ENCODE measurements at regions not wholly inside any gene's neighbourhood (a gene's known extent, or its start where the extent isn't known, plus 50 kb on each side); places are given as distances from the start of the nearest gene placed in this dataset.
"Not testable (repeated sequence)": the region's sequence is repeated elsewhere in the genome, so short reads cannot be mapped to it uniquely, and the experiment has no call there.

- no peak for DNase-seq
Measured at GRCh38 chr7:131154380-131154779, 173.3 kb upstream of the MKLN1 start.

- no peak for DNase-seq
Measured at GRCh38 chr7:131157530-131158243, 170.0 kb upstream of the MKLN1 start.

GRCh38 chr7:131158244-131158636 lies 169.4 kb upstream of the MKLN1 start:
- not testable (repeated sequence) for DNase-seq

GRCh38 chr7:131159961-131160361 lies 167.7 kb upstream of the MKLN1 start:
- DNase-seq, result no peak

- DNase-seq, result no peak
Measured at GRCh38 chr7:131161103-131161502, 166.6 kb upstream of the MKLN1 start.

DNA sequence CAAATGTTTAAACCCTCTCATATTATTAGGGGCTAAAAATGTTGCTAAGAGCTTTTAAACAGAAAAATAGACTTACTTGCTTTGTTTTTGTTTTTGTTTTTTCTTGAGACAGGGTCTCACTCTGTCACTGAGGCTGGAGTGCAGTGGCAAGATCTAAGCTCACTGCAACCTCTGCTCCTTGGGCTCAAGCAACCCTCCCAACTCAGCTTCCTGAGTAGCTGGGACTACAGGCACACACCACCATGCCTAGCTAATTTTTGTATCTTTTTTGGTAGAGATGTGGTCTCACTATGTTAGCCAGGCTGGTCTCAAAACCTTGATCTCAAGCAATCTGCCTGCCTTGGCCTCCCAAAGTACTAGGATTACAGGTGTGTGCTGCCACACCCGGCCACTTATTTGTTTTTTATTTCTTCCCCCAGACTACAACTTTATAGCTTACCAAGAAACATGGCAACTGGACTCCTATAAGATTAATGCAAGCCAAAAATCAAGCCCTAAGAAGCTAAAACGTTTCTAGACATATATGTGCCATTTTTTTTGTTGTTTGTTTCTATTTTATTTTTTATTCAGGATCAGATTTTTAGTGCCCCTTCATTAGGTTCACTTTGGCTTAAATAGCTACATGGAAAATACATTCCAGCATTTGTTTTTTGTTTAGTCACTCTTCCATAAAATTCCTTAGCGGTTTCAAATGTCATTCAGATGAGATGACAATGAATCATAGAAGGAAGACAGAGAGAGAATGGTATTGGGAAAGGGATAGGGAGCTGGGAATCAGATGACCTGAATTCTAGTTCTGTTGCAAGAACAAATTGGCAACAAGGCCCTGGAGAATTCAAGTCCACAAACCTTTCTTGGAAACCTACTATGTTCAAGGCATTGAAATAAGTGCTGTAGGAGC lies 163.4 kb upstream of the MKLN1 start:
- DNase-seq, result no peak

DNA sequence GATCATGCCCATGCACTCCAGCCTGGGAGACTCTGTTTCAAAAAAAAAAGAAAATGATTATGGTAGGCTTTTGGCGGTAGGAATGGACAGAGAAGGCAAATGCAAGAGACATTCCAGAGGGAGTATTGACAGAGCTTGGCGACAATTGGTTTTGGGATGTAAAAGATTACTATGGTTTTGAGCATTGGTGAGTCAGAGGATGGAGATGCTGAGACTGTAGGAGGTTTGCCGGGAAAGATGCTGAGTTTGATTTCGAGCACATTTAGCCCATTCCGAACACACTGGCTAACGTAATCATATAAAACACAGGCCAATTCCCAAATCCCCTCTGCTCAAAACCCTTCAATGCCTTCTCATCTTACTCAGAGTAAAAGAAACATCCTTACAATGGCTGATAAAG lies 161.6 kb upstream of the MKLN1 start:
- DNase-seq, result no peak

- no peak for DNase-seq
Measured at GRCh38 chr7:131170440-131171271, 157.0 kb upstream of the MKLN1 start.

- no peak for DNase-seq
Measured at GRCh38 chr7:131173145-131173890, 154.4 kb upstream of the MKLN1 start.

DNA sequence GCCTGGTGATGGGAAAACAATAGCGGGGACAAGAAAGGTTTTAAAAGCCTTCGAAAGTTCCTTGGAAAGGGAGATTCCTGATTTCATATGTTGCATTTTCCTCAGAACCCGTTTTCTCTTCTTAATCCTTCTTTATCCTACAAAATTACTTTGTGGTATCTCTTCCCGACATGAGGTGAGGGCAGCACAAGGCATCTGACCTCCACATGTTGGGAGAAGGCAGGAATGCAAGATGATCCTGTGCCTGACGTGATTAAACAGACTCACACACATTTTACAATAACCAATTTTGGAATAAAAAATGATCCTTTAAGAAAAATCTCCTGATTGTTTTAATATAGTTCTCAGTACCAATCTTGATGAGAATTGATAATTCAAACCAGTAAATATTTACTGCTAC lies 153.3 kb upstream of the MKLN1 start:
- DNase-seq, result no peak

- DNase-seq, result no peak
Measured at GRCh38 chr7:131174855-131175254, 152.8 kb upstream of the MKLN1 start.

GRCh38 chr7:131182446-131183058 lies 145.1 kb upstream of the MKLN1 start:
- DNase-seq, result no peak

DNA sequence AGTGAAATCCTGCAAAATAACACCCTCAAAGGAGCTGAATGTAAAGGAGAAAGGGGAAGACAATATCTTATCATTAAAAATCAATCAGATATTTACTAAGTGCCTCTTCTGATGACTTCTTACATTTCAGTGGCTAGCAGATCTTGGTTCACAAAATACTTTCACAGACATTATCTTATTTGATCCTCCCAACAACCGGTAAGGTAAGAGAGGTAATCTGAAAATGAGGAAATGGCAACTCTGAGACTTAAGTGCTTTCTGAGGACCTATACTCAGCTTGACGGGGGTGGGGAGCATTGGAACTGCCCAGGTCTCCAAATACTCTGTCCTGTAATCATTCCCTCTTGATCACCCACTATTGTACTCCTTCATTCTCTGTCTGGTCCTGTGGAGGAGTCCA lies 144.6 kb upstream of the MKLN1 start:
- no peak for DNase-seq

DNA sequence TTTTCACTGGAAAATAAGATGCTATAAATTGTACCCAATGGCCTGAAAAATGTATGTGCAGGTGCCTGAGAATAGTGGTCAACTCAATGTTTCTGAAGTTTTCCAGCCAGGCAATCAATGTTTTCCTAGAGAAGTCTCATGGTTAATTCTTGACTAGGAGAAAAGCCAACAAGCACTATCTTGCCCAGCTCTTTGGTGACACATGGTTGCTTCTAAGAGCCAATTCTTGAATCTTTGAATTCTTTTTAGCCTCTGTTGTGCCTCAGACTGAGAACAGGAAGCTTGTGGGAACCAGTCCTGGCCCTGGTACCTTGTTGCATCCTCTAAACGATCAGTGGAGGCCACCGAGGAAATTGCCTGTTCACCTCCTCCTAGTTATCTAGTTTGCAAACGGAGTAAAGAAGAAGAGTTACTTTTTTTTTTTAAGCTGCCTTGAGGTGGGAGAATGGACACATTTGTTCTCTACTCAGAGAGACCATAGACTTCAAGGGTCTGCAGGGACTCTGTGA lies 144.0 kb upstream of the MKLN1 start:
- DNase-seq, result peak; percentile 16

DNA sequence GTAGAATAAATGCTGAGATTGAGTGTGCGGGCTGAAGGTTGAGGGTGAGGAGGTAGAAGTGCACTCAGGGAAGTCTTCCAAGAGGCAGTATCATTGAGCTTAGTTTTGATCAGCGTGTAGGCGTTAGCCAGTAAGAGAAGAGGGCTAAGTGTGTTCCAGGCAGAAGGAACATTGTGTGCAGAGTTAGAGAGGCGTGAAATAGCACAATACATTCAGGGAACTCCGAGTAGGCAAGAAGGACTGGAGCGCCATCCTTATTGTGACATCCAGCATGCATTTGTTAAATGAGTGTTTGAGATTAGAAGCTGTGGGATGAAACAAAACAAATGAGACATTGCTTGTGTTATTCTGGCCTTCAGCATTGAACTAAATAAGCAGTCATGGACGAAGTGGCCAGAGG lies 140.9 kb upstream of the MKLN1 start:
- DNase-seq, result no peak

DNA sequence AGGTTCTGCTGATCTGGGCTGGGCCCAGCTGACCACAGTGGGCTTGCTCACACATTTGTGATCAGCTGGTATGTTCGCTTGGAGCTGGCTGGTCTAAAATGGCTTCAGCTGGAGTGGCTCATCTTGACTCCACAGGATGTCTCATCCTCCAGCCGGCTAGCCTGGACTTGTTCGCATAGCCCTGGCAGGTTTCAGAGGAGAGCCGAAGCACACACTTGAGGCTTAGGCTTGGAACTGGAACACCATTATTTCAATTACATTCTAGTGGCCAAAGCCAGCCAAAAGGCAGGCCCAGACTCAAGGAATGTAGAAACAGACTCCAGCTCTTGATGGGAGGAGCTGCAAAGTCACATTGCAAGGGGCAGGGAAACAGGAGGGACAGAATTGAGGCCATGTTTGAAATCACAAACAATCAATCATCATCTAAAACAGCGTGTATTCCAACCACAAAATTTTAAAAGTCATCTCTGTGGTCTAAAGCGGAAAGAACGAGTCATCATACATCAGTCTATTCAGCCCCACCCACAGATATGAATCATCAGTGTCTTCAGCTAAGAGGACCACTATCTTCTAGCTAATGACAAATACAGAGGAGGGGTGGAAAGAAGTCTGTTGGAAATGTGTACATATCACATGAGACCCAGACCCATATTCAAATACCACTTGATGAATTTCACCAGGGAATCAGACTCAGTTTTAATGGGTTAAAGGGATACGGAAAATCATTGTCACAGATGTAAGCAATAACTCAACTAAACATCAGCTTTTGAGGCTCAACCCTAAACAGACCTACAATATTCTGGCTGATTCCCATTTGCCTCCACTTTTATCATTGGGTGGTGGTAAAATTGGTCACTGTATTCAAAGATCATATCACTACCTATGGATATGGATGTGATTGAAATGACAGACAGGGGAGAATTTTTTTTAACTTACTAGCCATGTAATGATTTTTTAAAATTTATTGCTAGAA lies 139.0 kb upstream of the MKLN1 start:
- DNase-seq, result peak; percentile 59

GRCh38 chr7:131189488-131189887 lies 138.2 kb upstream of the MKLN1 start:
- peak; percentile 17 for DNase-seq

DNA sequence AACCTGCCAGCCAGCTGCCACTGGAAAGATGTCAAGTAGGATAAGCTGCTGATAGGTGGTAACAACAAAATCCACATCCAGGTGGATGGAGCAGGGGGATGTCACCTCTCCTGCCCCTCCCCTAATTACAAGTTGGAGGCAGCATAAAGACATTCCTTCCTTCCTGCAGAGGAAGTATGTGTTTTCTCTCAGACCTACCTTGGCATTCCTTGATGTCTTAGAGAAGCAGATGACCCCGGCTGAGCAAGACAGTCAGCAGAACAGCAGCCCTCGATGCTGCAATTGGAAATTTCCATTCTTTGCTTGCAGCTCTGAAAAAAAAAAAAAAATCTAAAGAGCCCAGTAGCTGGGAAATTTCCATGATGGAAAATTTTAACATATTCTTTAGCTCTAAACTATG lies 137.5 kb upstream of the MKLN1 start:
- peak; percentile 11 for DNase-seq

- DNase-seq, result no peak
Measured at GRCh38 chr7:131190581-131190980, 137.1 kb upstream of the MKLN1 start.

- no peak for DNase-seq
Measured at GRCh38 chr7:131194070-131194865, 133.4 kb upstream of the MKLN1 start.

All from stimulated activated CD4-positive, alpha-beta T cell treated with anti-CD3 and anti-CD28 coated beads, Interleukin-15, amount 100 ng/mL, for 24 hours (primary cell).